Neural cell (in vitro differentiated cells): ENCODE measurements at regions not wholly inside any gene's neighbourhood (a gene's known extent, or its start where the extent isn't known, plus 50 kb on each side); places are given as distances from the start of the nearest gene placed in this dataset.
"Not testable (repeated sequence)": the region's sequence is repeated elsewhere in the genome, so short reads cannot be mapped to it uniquely, and the experiment has no call there.

ENCODE experiments used
- H2AFZ ChIP-seq: fragments of 200-600, 300-800 bp; sonication (generic), shearing (Covaris generic); 2 replicates; pipeline ENCODE4 v1.6.0; 2014; ENCODE audit warnings: low read depth, mild to moderate bottlenecking, antibody characterized with exemption, low read length, moderate library complexity
- H3F3A ChIP-seq: fragments of 200-600 bp; shearing (Covaris generic); 2 replicates; pipeline ENCODE4 v1.6.1; 2016; ENCODE audit warnings: mild to moderate bottlenecking, moderate library complexity, mixed read lengths, antibody characterized with exemption, low read length; ENCODE audit not compliant: insufficient read depth, poor library complexity, severe bottlenecking
- H3K27ac ChIP-seq: fragments of 200-600, 300-800 bp; sonication (generic), shearing (Covaris generic); 2 replicates; pipeline ENCODE4 v1.5.1; 2014; ENCODE audit warnings: mild to moderate bottlenecking, low read length, moderate library complexity
- H3K27me3 ChIP-seq: fragments of 300-800, 200-600 bp; sonication (generic), shearing (Covaris generic); 2 replicates; pipeline ENCODE4 v1.6.0; 2014; ENCODE audit warnings: mild to moderate bottlenecking, low read depth, low read length, moderate library complexity; ENCODE audit not compliant: insufficient read depth
- H3K36me3 ChIP-seq: fragments of 300-800, 200-600 bp; sonication (generic), shearing (Covaris generic); 2 replicates; pipeline ENCODE4 v1.5.1; 2014; ENCODE audit warnings: mild to moderate bottlenecking, antibody characterized with exemption, low read length, moderate library complexity; ENCODE audit not compliant: insufficient read depth
- H3K4me2 ChIP-seq: fragments of 300-800, 200-600 bp; sonication (generic), shearing (Covaris generic); 2 replicates; pipeline ENCODE4 v1.6.0; 2014; ENCODE audit warnings: mild to moderate bottlenecking, low read length
- H3K4me3 ChIP-seq: fragments of 300-800, 200-600 bp; sonication (generic), shearing (Covaris generic); 2 replicates; pipeline ENCODE4 v1.5.1; 2014; ENCODE audit warnings: mild to moderate bottlenecking, low read length, moderate library complexity
- H3K79me2 ChIP-seq: fragments of 200-600 bp; shearing (Covaris generic); replicated peaks from 2 replicates; pipeline ENCODE4 v1.6.0; 2014; ENCODE audit warnings: mild to moderate bottlenecking, low read length, moderate library complexity; ENCODE audit not compliant: insufficient read depth
- H3K9ac ChIP-seq: fragments of 300-800, 200-600 bp; sonication (generic), shearing (Covaris generic); 2 replicates; pipeline ENCODE4 v1.6.1; 2016; ENCODE audit warnings: mild to moderate bottlenecking, low read length, mixed read lengths
- H3K9me2 ChIP-seq: fragments of 200-600 bp; shearing (Covaris generic); 2 replicates; pipeline ENCODE4 v1.6.1; 2016; ENCODE audit warnings: mild to moderate bottlenecking, low read length, mixed read lengths; ENCODE audit not compliant: insufficient read depth
- H3K9me3 ChIP-seq: fragments of 200-600, 300-800 bp; sonication (generic), shearing (Covaris generic); 2 replicates; pipeline ENCODE4 v1.6.1; 2016; ENCODE audit warnings: mild to moderate bottlenecking, mixed run types, low read length, moderate library complexity, mixed read lengths
- H4K20me1 ChIP-seq: fragments of 200-600 bp; shearing (Covaris generic); 2 replicates; pipeline ENCODE4 v1.6.1; 2016; ENCODE audit warnings: mild to moderate bottlenecking, mixed run types; ENCODE audit not compliant: insufficient read depth
- CTCF ChIP-seq: fragments of 450-650 bp; IDR thresholded peaks from 2 replicates; pipeline ENCODE4 v1.5.1; 2014; ENCODE audit warnings: antibody characterized with exemption, mild to moderate bottlenecking, moderate library complexity; ENCODE audit not compliant: poor library complexity, severe bottlenecking
- EP300 ChIP-seq: fragments of 450-650 bp; conservative IDR thresholded peaks from 2 replicates; pipeline ENCODE4 v1.6.1; 2014; ENCODE audit warnings: antibody characterized with exemption, mild to moderate bottlenecking, moderate library complexity; ENCODE audit not compliant: poor library complexity, severe bottlenecking
- EZH2 ChIP-seq: fragments of 200-600, 300-800 bp; shearing (Covaris generic), sonication (generic); IDR thresholded peaks from 2 replicates; pipeline ENCODE4 v1.6.1; 2014; ENCODE audit warnings: antibody characterized with exemption, low read length, borderline replicate concordance, mild to moderate bottlenecking; ENCODE audit not compliant: insufficient read depth, poor library complexity, severe bottlenecking
- MXI1 ChIP-seq: fragments of 450-650 bp; conservative IDR thresholded peaks from 2 replicates; pipeline ENCODE4 v1.6.1; 2014; ENCODE audit warnings: antibody characterized with exemption, mild to moderate bottlenecking; ENCODE audit not compliant: poor library complexity, severe bottlenecking
- POLR2AphosphoS5 ChIP-seq: IDR thresholded peaks from 2 replicates; pipeline ENCODE4 v1.6.1; 2012
- RAD21 ChIP-seq: fragments of 450-650 bp; conservative IDR thresholded peaks from 2 replicates; pipeline ENCODE4 v1.6.1; 2014; ENCODE audit warnings: antibody characterized with exemption, mild to moderate bottlenecking, moderate library complexity
- REST ChIP-seq: IDR thresholded peaks from 2 replicates; pipeline ENCODE4 v1.6.1; 2012; ENCODE audit warnings: borderline replicate concordance
- SMC3 ChIP-seq: fragments of 450-650 bp; conservative IDR thresholded peaks from 2 replicates; pipeline ENCODE4 v1.6.1; 2014; ENCODE audit warnings: antibody characterized with exemption, mild to moderate bottlenecking, moderate library complexity; ENCODE audit not compliant: poor library complexity
- TAF1 ChIP-seq: IDR thresholded peaks from 2 replicates; pipeline ENCODE4 v1.6.1; 2012; ENCODE audit warnings: low read depth

GRCh38 chr2:123670286-123670685 is 354.8 kb upstream of the CNTNAP5 start:
- no peak for TF ChIP-seq CTCF
- no peak for TF ChIP-seq REST
- no peak for TF ChIP-seq POLR2AphosphoS5
- no peak for TF ChIP-seq TAF1
- no peak for TF ChIP-seq SMC3
- TF ChIP-seq MXI1, result no peak
- no peak for TF ChIP-seq EZH2
- no peak for TF ChIP-seq EP300
- no peak for TF ChIP-seq RAD21
- no peaks in the 10 kb centered on the region for H3K79me2 ChIP-seq
- no peak overlapping the region for H3K4me3 ChIP-seq

GRCh38 chr2:123683797-123684196 is 341.3 kb upstream of the CNTNAP5 start:
- not testable (repeated sequence) for H3K9me3 ChIP-seq, H2AFZ ChIP-seq, H3K9ac ChIP-seq, H3K79me2 ChIP-seq, H3F3A ChIP-seq, H3K4me2 ChIP-seq, H3K27ac ChIP-seq, H3K36me3 ChIP-seq, H4K20me1 ChIP-seq, H3K4me3 ChIP-seq, H3K9me2 ChIP-seq, H3K27me3 ChIP-seq

More at GRCh38 chr2:123670286-123670685, 354.8 kb upstream of the CNTNAP5 start:
- no peaks in the 10 kb centered on the region for H3K36me3 ChIP-seq
- H3K9me2 ChIP-seq, result no peaks in the 10 kb centered on the region
- H3K27me3 ChIP-seq, result no peaks in the 10 kb centered on the region
- H3K4me2 ChIP-seq, result no peak overlapping the region
- H3F3A ChIP-seq, result no peaks in the 10 kb centered on the region
- H4K20me1 ChIP-seq, result no peaks in the 10 kb centered on the region
- no peaks in the 10 kb centered on the region for H3K9me3 ChIP-seq
- no peak overlapping the region for H2AFZ ChIP-seq
- no peak overlapping the region for H3K27ac ChIP-seq
- no peak overlapping the region for H3K9ac ChIP-seq

- H3K4me3 ChIP-seq, result no peak overlapping the region
- H3K79me2 ChIP-seq, result no peaks in the 10 kb centered on the region
- TF ChIP-seq EP300 (no peak), CTCF (no peak), REST (no peak), SMC3 (no peak), RAD21 (no peak), EZH2 (no peak), POLR2AphosphoS5 (no peak), TAF1 (no peak), MXI1 (no peak)
- H3K36me3 ChIP-seq, result no peaks in the 10 kb centered on the region
- no peaks in the 10 kb centered on the region for H4K20me1 ChIP-seq
- H3K9me2 ChIP-seq, result no peaks in the 10 kb centered on the region
- no peaks in the 10 kb centered on the region for H3F3A ChIP-seq
- no peaks in the 10 kb centered on the region for H3K9me3 ChIP-seq
- H3K4me2 ChIP-seq, result no peak overlapping the region
- no peak overlapping the region for H3K9ac ChIP-seq
- H3K27ac ChIP-seq, result no peak overlapping the region
- H3K27me3 ChIP-seq, result no peaks in the 10 kb centered on the region
- H2AFZ ChIP-seq, result no peak overlapping the region
Measured at GRCh38 chr2:123687064-123687463, 338.0 kb upstream of the CNTNAP5 start.
